Endothelial cell of umbilical vein (primary cell): ENCODE measurements at regions not wholly inside any gene's neighbourhood (a gene's known extent, or its start where the extent isn't known, plus 50 kb on each side); places are given as distances from the start of the nearest gene placed in this dataset.

Experiments
- BruUV-seq: library from RNA; stranded (reverse); fragments of 400-500 nt; replicated peaks from 2 replicates; lab custom pipeline; 2021; lab: Mats Ljungman, UMichigan
- CTCF ChIA-PET: fragments of 300-600, 350-600 bp; sonication (Branson Sonifier 250); formaldehyde crosslinking; loops from one replicate; lab custom pipeline; 2021; ENCODE audit warnings: antibody characterized with exemption, inconsistent platforms; lab: Charles Lee
- POLR2A ChIA-PET: fragments of 300-600, 350-600 bp; sonication (Branson Sonifier 250); formaldehyde crosslinking; loops from one replicate; lab custom pipeline; 2021; ENCODE audit warnings: antibody characterized with exemption, inconsistent platforms; lab: Charles Lee
- DNase-seq: peaks from one replicate; pipeline ENCODE4 v3.0.0-alpha.2; 2011; ENCODE audit warnings: low read depth, low spot score
- FAIRE-seq: peaks from 2 replicates; lab custom pipeline; 2011; peaks lifted over from hg19 to GRCh38; lab: Jason Lieb, UNC
- H2AFZ ChIP-seq: 2 replicates; pipeline ENCODE4 v1.6.0; 2012; ENCODE audit warnings: low read depth, low read length, control low read depth, inconsistent platforms
- H3K27ac ChIP-seq: 2 replicates; pipeline ENCODE4 v1.5.1; 2011; ENCODE audit warnings: low read depth, mild to moderate bottlenecking, control low read depth, low read length, moderate library complexity; ENCODE audit not compliant: insufficient read depth
- H3K27me3 ChIP-seq, 2 experiments: 2 replicates each; pipeline versions ENCODE4 v1.6.0 to v1.6.1; 2011; ENCODE audit warnings: low read length in 2 of 2, mixed read lengths in 1 of 2; ENCODE audit not compliant: control insufficient read depth in 2 of 2, insufficient read depth in 2 of 2
- H3K36me3 ChIP-seq, 2 experiments: 2 replicates in 1 of 2; 3 replicates in 1 of 2; pipeline ENCODE4 v1.5.1; 2011; ENCODE audit warnings: low read length in 2 of 2, mild to moderate bottlenecking in 1 of 2, moderate library complexity in 1 of 2; ENCODE audit not compliant: control insufficient read depth in 2 of 2, insufficient read depth in 2 of 2; ENCODE audit errors: extremely low read depth in 1 of 2
- H3K4me1 ChIP-seq: 3 replicates; pipeline ENCODE4 v1.5.1; 2011; ENCODE audit warnings: mild to moderate bottlenecking, low read length; ENCODE audit not compliant: control insufficient read depth, insufficient read depth; ENCODE audit errors: extremely low read depth
- H3K4me2 ChIP-seq: 2 replicates; pipeline ENCODE4 v1.6.1; 2011; ENCODE audit warnings: low read length, control low read depth, mixed read lengths; ENCODE audit not compliant: insufficient read depth
- H3K4me3 ChIP-seq, 3 experiments: fragments of 200-600 bp in 1 of 3; sonication (generic), shearing (Covaris generic) in 1 of 3; replicated peaks in 1 of 3; 2 replicates each; pipeline ENCODE4 v1.5.1; 2011 to 2016; ENCODE audit warnings: control low read depth in 3 of 3, low read length in 3 of 3, mild to moderate bottlenecking in 2 of 3, inconsistent platforms in 1 of 3, low read depth in 1 of 3, moderate library complexity in 1 of 3; ENCODE audit not compliant: insufficient read depth in 1 of 3
- H3K79me2 ChIP-seq: 2 replicates; pipeline ENCODE4 v1.6.0; 2012; ENCODE audit warnings: low read length, inconsistent platforms; ENCODE audit not compliant: control insufficient read depth, insufficient read depth
- H3K9ac ChIP-seq: replicated peaks from 2 replicates; pipeline ENCODE3; 2011; ENCODE audit warnings: low read length, control low read depth; ENCODE audit not compliant: insufficient read depth; ENCODE audit errors: extremely low read depth
- H3K9me1 ChIP-seq: replicated peaks from 3 replicates; pipeline ENCODE4 v1.6.0; 2011; ENCODE audit warnings: mild to moderate bottlenecking, low read length; ENCODE audit not compliant: control insufficient read depth, insufficient read depth; ENCODE audit errors: extremely low read depth
- H3K9me3 ChIP-seq: replicated peaks from 2 replicates; pipeline ENCODE4 v1.5.1; 2012; ENCODE audit warnings: low read length, inconsistent platforms; ENCODE audit not compliant: control insufficient read depth, insufficient read depth
- H4K20me1 ChIP-seq: replicated peaks from 2 replicates; pipeline ENCODE3; 2011; ENCODE audit warnings: mild to moderate bottlenecking, low read length; ENCODE audit not compliant: control insufficient read depth, insufficient read depth; ENCODE audit errors: extremely low read depth
- CTCF ChIP-seq, 2 donors: IDR thresholded peaks; 1 replicate in 1 of 2; 2 replicates in 1 of 2; pipeline ENCODE4 v1.5.1; 2011; ENCODE audit warnings: low read length in 2 of 2, mild to moderate bottlenecking in 2 of 2, moderate library complexity in 2 of 2, control low read depth in 1 of 2, inconsistent platforms in 1 of 2, low read depth in 1 of 2; ENCODE audit not compliant: insufficient read depth in 1 of 2; ENCODE audit errors: extremely low read depth in 1 of 2
- EZH2 ChIP-seq: IDR thresholded peaks from 2 replicates; pipeline ENCODE4 v1.6.1; 2012; ENCODE audit warnings: borderline replicate concordance, low read depth, mild to moderate bottlenecking, moderate library complexity, low read length, inconsistent platforms; ENCODE audit not compliant: severe bottlenecking
- FOS ChIP-seq: IDR thresholded peaks from 2 replicates; pipeline ENCODE4 v1.6.1; 2011; ENCODE audit warnings: mild to moderate bottlenecking, low read length, moderate library complexity, borderline replicate concordance; ENCODE audit not compliant: insufficient read depth
- GATA2 ChIP-seq: IDR thresholded peaks from 2 replicates; pipeline ENCODE4 v1.7.0; 2011; ENCODE audit warnings: low read depth, mild to moderate bottlenecking, moderate library complexity, mixed read lengths, low read length; ENCODE audit not compliant: insufficient read length, insufficient read depth
- JUN ChIP-seq: IDR thresholded peaks from 2 replicates; pipeline ENCODE4 v1.6.1; 2011; ENCODE audit warnings: borderline replicate concordance, low read depth; ENCODE audit not compliant: insufficient read length, insufficient read depth
- MAX ChIP-seq: IDR thresholded peaks from 2 replicates; pipeline ENCODE4 v1.6.1; 2011; ENCODE audit not compliant: insufficient read depth, insufficient read length
- MYC ChIP-seq: IDR thresholded peaks from one replicate; pipeline ENCODE4 v1.6.1; 2011; ENCODE audit warnings: mild to moderate bottlenecking, low read depth, low read length
- POLR2A ChIP-seq: IDR thresholded peaks from 2 replicates; pipeline ENCODE4 v1.6.1; 2012; ENCODE audit warnings: low read depth, mild to moderate bottlenecking, control low read depth, low read length
- POLR2AphosphoS5 ChIP-seq: IDR thresholded peaks from 2 replicates; pipeline ENCODE4 v1.6.1; 2012; ENCODE audit warnings: low read depth, mild to moderate bottlenecking, control low read depth, low read length, moderate library complexity; ENCODE audit not compliant: insufficient read depth
- dilution Hi-C: fragments of 300-500 bp; cut with MboI; formaldehyde crosslinking; loops from one replicate; pipeline ENCODE4 v1.15.0; 2019; ENCODE audit warnings: low sequenced_read_pairs; ENCODE audit not compliant: extremely low pct_ligation_motif_present
- intact Hi-C: fragments of 100-400 bp; cut with micrococcal nuclease; formaldehyde crosslinking; loops from one replicate; pipeline ENCODE4 v1.10.0; 2022

DNA sequence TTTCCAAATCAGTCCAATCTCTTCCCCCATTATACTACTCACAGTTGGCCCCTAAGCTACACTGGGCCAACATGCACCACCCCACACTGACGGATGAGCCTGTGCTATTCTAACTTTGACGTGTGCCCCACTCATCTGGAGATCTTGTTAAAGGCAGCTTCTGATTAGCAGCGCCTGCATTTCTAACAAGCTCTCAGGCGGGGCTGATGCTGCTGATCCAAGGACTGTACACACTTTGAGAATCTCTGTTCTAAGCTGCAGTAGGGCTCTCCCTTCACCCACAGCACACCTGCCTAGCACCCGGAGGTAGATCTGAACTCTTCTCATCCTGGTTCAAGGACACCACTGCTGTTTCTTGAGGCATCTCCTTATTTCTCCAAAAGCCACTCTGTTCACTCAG lies 200.7 kb downstream of the SLC4A3 start:
- Histone ChIP-seq H3K36me3 (no peaks in the 10 kb centered on the region), H2AFZ (no peak overlapping the region), H3K9me3 (peaks cover 3% of the 10 kb centered on the region), H3K4me3 (no peak overlapping the region), H3K9ac (no peak overlapping the region), H4K20me1 (no peaks in the 10 kb centered on the region), H3K27ac (no peak overlapping the region), H3K9me1 (no peaks in the 10 kb centered on the region), H3K4me1 (no peaks in the 10 kb centered on the region), H3K4me2 (no peak overlapping the region), H3K79me2 (no peaks in the 10 kb centered on the region), H3K27me3 (no peaks in the 10 kb centered on the region)
- ChIA-PET POLR2A (no interaction called here), CTCF (no interaction called here)
- no TSS peak for BruUV-seq
- FAIRE-seq (no peak), DNase-seq (no peak)
- dilution Hi-C loops, result no loop called here
- intact Hi-C loops, result no loop called here
- TF ChIP-seq MAX, result no peak
- no peak for TF ChIP-seq GATA2
- no peak for TF ChIP-seq CTCF (IDR thresholded peaks at IDR 0.05; ENCODE audit: extremely low read depth in 1 of 2, insufficient read depth in 1 of 2, low read depth in 1 of 2, low read length in 2 of 2)
- no peak for TF ChIP-seq FOS
- TF ChIP-seq POLR2A, result no peak

DNA sequence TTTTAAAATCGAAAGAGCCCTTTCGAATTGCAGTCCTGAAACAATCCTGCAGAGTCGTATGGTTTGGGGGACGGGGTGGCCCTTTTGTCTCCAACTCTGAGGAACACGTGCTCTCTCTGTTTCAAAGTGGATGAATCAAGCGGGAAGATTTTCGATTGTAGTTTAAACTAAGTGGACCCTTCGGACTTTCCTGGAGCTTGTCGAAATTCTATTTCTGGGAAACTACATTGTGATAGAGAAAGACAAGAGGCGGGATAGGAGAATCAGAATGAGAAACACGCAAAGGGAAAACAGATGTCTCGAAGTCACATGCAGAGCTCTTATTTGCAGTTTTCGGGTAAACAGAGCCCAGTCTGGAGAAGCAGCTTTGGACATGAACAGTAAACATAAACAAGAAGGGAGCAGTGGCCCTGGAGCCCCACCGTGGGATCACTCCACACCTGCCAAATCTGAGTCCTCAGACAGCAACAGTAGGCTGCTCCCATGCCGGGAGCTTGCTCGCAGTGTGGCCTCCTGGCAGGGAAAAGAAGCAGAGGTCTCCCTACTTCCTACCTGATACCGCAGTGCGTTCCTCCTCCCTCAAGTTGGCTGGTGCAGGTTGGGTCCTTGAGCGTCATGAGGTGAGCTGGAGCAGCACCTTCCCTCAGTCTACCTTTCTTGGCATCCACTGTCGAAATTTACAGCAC lies 202.4 kb downstream of the SLC4A3 start:
- FAIRE-seq (no peak), DNase-seq (no peak)
- BruUV-seq, result no TSS peak
- Histone ChIP-seq H2AFZ (no peak overlapping the region), H3K9me3 (peaks cover 2% of the 10 kb centered on the region), H4K20me1 (no peaks in the 10 kb centered on the region), H3K27ac (no peak overlapping the region), H3K4me2 (no peak overlapping the region), H3K9me1 (no peaks in the 10 kb centered on the region), H3K36me3 (no peaks in the 10 kb centered on the region), H3K27me3 (no peaks in the 10 kb centered on the region), H3K79me2 (no peaks in the 10 kb centered on the region), H3K9ac (no peak overlapping the region), H3K4me1 (no peaks in the 10 kb centered on the region), H3K4me3 (no peak overlapping the region)
- ChIA-PET CTCF (no interaction called here), POLR2A (no interaction called here)
- intact Hi-C loops (no loop called here), dilution Hi-C loops (no loop called here)
- TF ChIP-seq JUN (no peak), POLR2AphosphoS5 (no peak), MAX (no peak), CTCF (IDR thresholded peaks at IDR 0.05; ENCODE audit: extremely low read depth in 1 of 2, insufficient read depth in 1 of 2, low read depth in 1 of 2, low read length in 2 of 2) (no peak), MYC (no peak), FOS (no peak), POLR2A (no peak), EZH2 (no peak), GATA2 (no peak)
